Activated T-helper 1 cell treated with anti-CD3 and anti-CD28 coated beads, Interleukin-12 subunit alpha, Interleukin-12 subunit beta, Interleukin-2, Interleukin-4 antibody, amounts not matched to agents 30 ng/mL and 10 ng/mL and 1 ng/mL, durations not matched to agents 14 hours and 24 hours and 36 hours (primary cell): ENCODE measurements at regions not wholly inside any gene's neighbourhood (a gene's known extent, or its start where the extent isn't known, plus 50 kb on each side); places are given as distances from the start of the nearest gene placed in this dataset.

Experiments used
- DNase-seq: peaks from one replicate; pipeline ENCODE4 v3.0.0; 2021; ENCODE audit warnings: low spot score
- H3K27ac Mint-ChIP-seq: one replicate; pipeline ENCODE4 v1.8.0; 2021; ENCODE audit warnings: mild to moderate bottlenecking, mixed read lengths
- H3K27me3 Mint-ChIP-seq: one replicate; pipeline ENCODE4 v1.8.0; 2022; ENCODE audit warnings: mild to moderate bottlenecking, moderate library complexity, mixed read lengths; ENCODE audit not compliant: insufficient read depth
- H3K36me3 Mint-ChIP-seq: one replicate; pipeline ENCODE4 v1.8.0; 2021; ENCODE audit warnings: low read depth, mixed read lengths
- H3K4me1 Mint-ChIP-seq: one replicate; pipeline ENCODE4 v1.8.0; 2021; ENCODE audit warnings: low read depth, mixed read lengths
- H3K4me3 Mint-ChIP-seq: one replicate; pipeline ENCODE4 v1.8.0; 2021; ENCODE audit warnings: mild to moderate bottlenecking, moderate library complexity, mixed read lengths
- H3K9me3 Mint-ChIP-seq: one replicate; pipeline ENCODE4 v1.8.0; 2021; ENCODE audit warnings: mixed read lengths
- intact Hi-C: fragments of 100-400 bp; cut with micrococcal nuclease; formaldehyde crosslinking; loops from one replicate; pipeline ENCODE4 v1.15.1; 2024

DNA sequence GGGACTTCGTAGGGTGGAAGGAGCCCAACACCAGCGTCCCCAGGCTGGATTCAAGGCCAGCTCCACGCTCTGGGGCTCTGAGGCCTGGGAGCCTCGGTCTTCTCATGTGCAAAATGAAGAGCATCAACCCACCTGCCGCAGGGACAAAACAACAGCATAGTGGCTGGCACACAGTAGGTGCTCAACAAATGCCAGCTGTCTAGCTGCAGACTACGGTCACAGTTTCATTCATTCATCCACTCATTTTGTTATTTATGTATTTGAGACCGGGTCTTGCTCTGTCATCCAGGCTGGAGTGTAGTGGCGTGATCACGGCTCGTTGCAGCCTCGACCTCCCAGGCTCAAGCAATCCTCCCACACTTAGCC is 60.7 kb downstream of the CEBPB start:
- no peak for DNase-seq
- H3K27ac Mint-ChIP-seq, result no peak overlapping the region
- H3K9me3 Mint-ChIP-seq, result no peaks in the 10 kb centered on the region
- H3K36me3 Mint-ChIP-seq, result no peaks in the 10 kb centered on the region
- intact Hi-C loops, result no loop called here
- peaks cover 31% of the 10 kb centered on the region for H3K27me3 Mint-ChIP-seq
- no peak overlapping the region for H3K4me3 Mint-ChIP-seq
- H3K4me1 Mint-ChIP-seq, result peaks cover 6% of the 10 kb centered on the region

GRCh38 chr20:50251992-50252511 is 61.4 kb downstream of the CEBPB start:
- Mint-ChIP-seq H3K36me3 (no peaks in the 10 kb centered on the region), H3K27me3 (peaks cover 30% of the 10 kb centered on the region), H3K4me1 (peaks cover 6% of the 10 kb centered on the region), H3K27ac (no peak overlapping the region), H3K4me3 (no peak overlapping the region), H3K9me3 (no peaks in the 10 kb centered on the region)
- intact Hi-C loops, result no loop called here
- no peak for DNase-seq

DNA sequence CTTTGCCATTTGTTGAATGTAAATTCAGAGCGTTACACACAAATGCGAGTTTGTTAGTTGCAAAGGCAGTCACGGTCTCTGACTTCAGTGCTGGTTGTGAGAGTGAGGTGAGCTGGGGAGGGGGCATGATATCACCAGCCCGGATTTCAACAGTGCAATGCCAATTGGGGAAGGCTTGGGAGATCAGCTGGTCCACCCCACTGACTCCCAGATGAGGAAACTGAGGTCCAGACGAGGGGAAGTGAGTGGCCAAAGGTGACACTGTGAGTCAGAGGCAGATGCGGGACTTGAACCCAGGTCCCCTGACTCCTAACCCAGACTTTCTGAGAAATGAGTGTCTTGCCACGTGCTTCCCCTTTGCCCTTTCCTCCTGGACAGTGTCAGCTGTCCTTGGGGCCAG is 62.1 kb downstream of the CEBPB start:
- no peak for DNase-seq
- no peak overlapping the region for H3K4me3 Mint-ChIP-seq
- peaks cover 29% of the 10 kb centered on the region for H3K27me3 Mint-ChIP-seq
- H3K9me3 Mint-ChIP-seq, result no peaks in the 10 kb centered on the region
- peak overlapping the region; percentile 11 for H3K27ac Mint-ChIP-seq
- intact Hi-C loops, result no loop called here
- H3K4me1 Mint-ChIP-seq, result peaks cover 6% of the 10 kb centered on the region
- H3K36me3 Mint-ChIP-seq, result no peaks in the 10 kb centered on the region

- H3K4me1 Mint-ChIP-seq, result peaks cover 6% of the 10 kb centered on the region
- H3K36me3 Mint-ChIP-seq, result no peaks in the 10 kb centered on the region
- H3K27ac Mint-ChIP-seq, result no peak overlapping the region
- intact Hi-C loops, result no loop called here
- H3K27me3 Mint-ChIP-seq, result peaks cover 29% of the 10 kb centered on the region
- H3K9me3 Mint-ChIP-seq, result no peaks in the 10 kb centered on the region
- H3K4me3 Mint-ChIP-seq, result no peak overlapping the region
- no peak for DNase-seq
Measured at GRCh38 chr20:50253101-50253500, 62.5 kb downstream of the CEBPB start.

DNA sequence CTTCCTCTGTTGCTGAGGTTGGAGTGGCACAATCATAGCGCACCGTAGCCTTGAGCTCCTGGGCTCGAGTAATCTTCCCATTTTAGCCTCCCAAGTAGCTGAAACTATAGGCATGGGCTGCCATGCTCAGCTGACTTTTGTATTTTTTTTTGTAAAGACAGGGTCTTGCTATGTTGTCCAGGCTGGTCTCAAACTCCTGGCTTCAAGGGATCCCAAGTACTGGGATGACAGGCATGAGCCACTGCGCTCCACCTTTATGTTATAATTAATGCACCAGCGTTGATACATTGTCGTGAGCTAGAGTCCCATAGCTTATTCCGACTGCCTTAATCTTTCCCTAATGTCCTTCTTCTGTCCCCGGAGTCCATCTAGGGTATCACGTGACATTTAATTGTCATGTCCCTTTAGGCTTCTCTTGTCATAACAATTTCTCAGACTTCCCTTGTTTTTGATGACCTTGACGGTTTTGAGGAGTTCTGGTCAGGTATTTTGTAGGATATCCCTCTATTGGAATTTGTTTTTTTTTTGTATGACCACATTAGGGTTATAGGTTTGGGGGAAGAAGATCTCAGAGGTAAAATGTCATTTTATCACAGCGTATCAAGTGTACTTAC is 63.9 kb downstream of the CEBPB start:
- Mint-ChIP-seq H3K36me3 (no peaks in the 10 kb centered on the region), H3K9me3 (no peaks in the 10 kb centered on the region), H3K27ac (no peak overlapping the region), H3K27me3 (peaks cover 29% of the 10 kb centered on the region), H3K4me1 (peaks cover 10% of the 10 kb centered on the region), H3K4me3 (no peak overlapping the region)
- intact Hi-C loops, result no loop called here
- DNase-seq, result no peak

- Mint-ChIP-seq H3K27me3 (peaks cover 28% of the 10 kb centered on the region), H3K27ac (no peak overlapping the region), H3K4me3 (no peak overlapping the region), H3K4me1 (peaks cover 22% of the 10 kb centered on the region), H3K9me3 (no peaks in the 10 kb centered on the region), H3K36me3 (no peaks in the 10 kb centered on the region)
- DNase-seq, result no peak
- intact Hi-C loops, result no loop called here
Measured at GRCh38 chr20:50256577-50256976, 65.9 kb downstream of the CEBPB start.

- Mint-ChIP-seq H3K4me3 (no peak overlapping the region), H3K4me1 (peaks cover 16% of the 10 kb centered on the region), H3K9me3 (no peaks in the 10 kb centered on the region), H3K36me3 (no peaks in the 10 kb centered on the region), H3K27me3 (peaks cover 23% of the 10 kb centered on the region), H3K27ac (no peak overlapping the region)
- no peak for DNase-seq
- intact Hi-C loops, result no loop called here
Measured at GRCh38 chr20:50257860-50258259, 67.2 kb downstream of the CEBPB start.

GRCh38 chr20:50258790-50259483 is 68.3 kb downstream of the CEBPB start:
- intact Hi-C loops, result no loop called here
- Mint-ChIP-seq H3K36me3 (no peaks in the 10 kb centered on the region), H3K27ac (no peak overlapping the region), H3K27me3 (peaks cover 17% of the 10 kb centered on the region), H3K9me3 (no peaks in the 10 kb centered on the region), H3K4me3 (no peak overlapping the region), H3K4me1 (peaks cover 16% of the 10 kb centered on the region)
- no peak for DNase-seq

- intact Hi-C loops, result no loop called here
- Mint-ChIP-seq H3K4me3 (no peak overlapping the region), H3K36me3 (no peaks in the 10 kb centered on the region), H3K27ac (no peak overlapping the region), H3K9me3 (no peaks in the 10 kb centered on the region), H3K4me1 (peaks cover 16% of the 10 kb centered on the region), H3K27me3 (peaks cover 10% of the 10 kb centered on the region)
- DNase-seq, result no peak
Measured at GRCh38 chr20:50259705-50260478, 69.3 kb downstream of the CEBPB start.

DNA sequence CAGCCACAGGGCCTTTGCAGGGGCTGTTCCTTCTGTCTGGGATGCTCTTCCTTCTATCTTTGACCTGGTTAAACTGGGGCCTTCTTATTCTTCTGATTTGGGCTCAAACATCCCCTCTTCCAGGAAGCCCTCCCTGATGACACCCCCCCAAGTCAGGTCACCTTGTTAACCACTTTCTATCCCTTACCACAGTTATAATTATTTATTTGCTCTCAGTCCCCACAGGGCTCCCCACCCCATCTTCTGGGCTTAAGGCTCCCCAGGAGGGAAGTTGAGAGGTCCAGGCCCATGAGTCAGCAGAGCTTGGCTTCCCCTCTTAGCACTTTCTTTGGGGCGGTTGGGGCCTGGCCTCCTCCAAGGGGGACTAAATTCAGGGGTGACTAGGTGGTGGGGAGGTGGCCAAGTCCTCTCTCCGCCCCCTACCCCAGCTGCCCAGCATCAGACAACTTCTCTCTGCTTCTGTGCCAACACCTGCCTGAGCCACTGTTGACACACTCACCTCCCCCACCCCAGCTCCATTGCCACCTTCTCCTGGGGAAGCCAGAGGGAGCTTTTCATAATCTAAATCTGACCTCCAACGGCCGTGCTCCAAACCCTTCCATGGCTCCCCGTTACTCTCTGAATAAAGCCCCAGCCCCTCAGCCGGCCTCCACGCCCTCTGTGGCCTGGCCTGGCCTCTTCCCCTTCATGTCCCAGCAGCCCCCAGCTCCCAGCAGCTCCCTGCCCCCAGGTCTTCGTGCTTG is 70.0 kb downstream of the CEBPB start:
- intact Hi-C loops, result no loop called here
- Mint-ChIP-seq H3K9me3 (no peaks in the 10 kb centered on the region), H3K27ac (peak overlapping the region; percentile 45), H3K4me1 (peaks cover 23% of the 10 kb centered on the region), H3K36me3 (no peaks in the 10 kb centered on the region), H3K27me3 (peaks cover 3% of the 10 kb centered on the region), H3K4me3 (no peak overlapping the region)
- no peak for DNase-seq

DNA sequence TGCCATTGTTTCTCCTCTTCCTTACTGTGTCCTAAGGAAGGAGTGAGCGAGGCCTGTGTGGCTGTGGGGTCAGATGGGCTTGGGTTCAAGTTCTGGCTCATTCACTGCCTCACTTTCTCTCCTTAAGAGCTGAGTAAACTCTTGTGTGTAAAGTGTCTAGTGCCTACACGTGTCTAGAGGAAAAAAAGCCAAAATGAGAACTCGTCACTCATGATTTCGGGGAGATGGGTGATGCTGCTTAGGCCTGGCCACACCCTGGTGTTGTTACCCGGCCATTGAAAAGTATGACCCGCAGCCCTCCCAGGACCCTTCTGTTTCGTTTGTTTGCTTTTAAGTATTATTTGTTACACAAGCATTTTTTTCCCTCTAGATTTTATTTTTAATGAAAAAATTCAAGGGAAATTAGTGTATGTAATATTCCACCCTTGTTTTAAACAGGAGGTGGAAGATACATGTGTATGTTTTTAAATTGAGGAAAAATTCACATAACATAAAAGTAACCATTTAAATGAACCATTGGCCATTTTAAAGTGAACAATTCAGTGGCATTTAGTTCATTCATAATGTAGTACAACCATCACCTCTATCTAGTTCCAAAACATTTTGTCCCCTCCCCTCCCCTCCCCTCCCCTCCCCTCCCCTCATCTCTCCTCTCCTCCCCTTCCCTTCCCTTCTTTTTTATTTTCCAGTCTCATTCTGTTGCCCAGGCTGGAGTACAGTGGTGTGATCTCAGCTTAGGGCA is 71.0 kb downstream of the CEBPB start:
- no peak overlapping the region for H3K27ac Mint-ChIP-seq
- peaks cover 27% of the 10 kb centered on the region for H3K4me1 Mint-ChIP-seq
- intact Hi-C loops, result no loop called here
- no peaks in the 10 kb centered on the region for H3K27me3 Mint-ChIP-seq
- no peak for DNase-seq
- H3K9me3 Mint-ChIP-seq, result no peaks in the 10 kb centered on the region
- H3K36me3 Mint-ChIP-seq, result no peaks in the 10 kb centered on the region
- H3K4me3 Mint-ChIP-seq, result no peak overlapping the region

GRCh38 chr20:50263831-50264230 is 73.2 kb downstream of the CEBPB start:
- Mint-ChIP-seq H3K9me3 (no peaks in the 10 kb centered on the region), H3K36me3 (no peaks in the 10 kb centered on the region), H3K27ac (no peak overlapping the region), H3K4me1 (peaks cover 27% of the 10 kb centered on the region), H3K4me3 (no peak overlapping the region), H3K27me3 (no peaks in the 10 kb centered on the region)
- intact Hi-C loops, result no loop called here
- DNase-seq, result no peak
